ENCODE measurements at regions not wholly inside any gene's neighbourhood (a gene's known extent, or its start where the extent isn't known, plus 50 kb on each side); places are given as distances from the start of the nearest gene placed in this dataset.
"Not testable (repeated sequence)": the region's sequence is repeated elsewhere in the genome, so short reads cannot be mapped to it uniquely, and the experiment has no call there.

- H3K27ac ChIP-seq (ENCODE audit: insufficient read depth, low read depth, low read length, poor library complexity, severe bottlenecking): no peak overlapping the region
- H3K36me3 ChIP-seq (ENCODE audit: control insufficient read depth, insufficient read depth, low read length): no peaks in the 10 kb centered on the region
- no peaks in the 10 kb centered on the region for H3K4me1 ChIP-seq (ENCODE audit: control insufficient read depth, insufficient read depth, low read length)
- H3K4me3 ChIP-seq (ENCODE audit: insufficient read depth, low read depth, low read length): no peak overlapping the region
- WGBS, 2 experiments: 92 to 100% methylated on average over 2 to 3 of the region's 3 CpGs
- no peaks in the 10 kb centered on the region for H3K9me3 ChIP-seq (ENCODE audit: control insufficient read depth, low read length)
- H3K27me3 ChIP-seq (ENCODE audit: control insufficient read depth, insufficient read depth, low read length, poor library complexity, severe bottlenecking): no peaks in the 10 kb centered on the region
Measured at GRCh38 chr16:59973966-59974365, 1239.8 kb upstream of the GOT2 start.

GRCh38 chr16:59971264-59971663 lies 1237.1 kb upstream of the GOT2 start:
- H3K36me3 ChIP-seq (ENCODE audit: control insufficient read depth, insufficient read depth, low read length): no peaks in the 10 kb centered on the region
- no peaks in the 10 kb centered on the region for H3K4me1 ChIP-seq (ENCODE audit: control insufficient read depth, insufficient read depth, low read length)
- WGBS, 2 experiments: 92 to 100% methylated on average over 2 to 3 of the region's 3 CpGs
- H3K27me3 ChIP-seq (ENCODE audit: control insufficient read depth, insufficient read depth, low read length, poor library complexity, severe bottlenecking): no peaks in the 10 kb centered on the region
- no peak overlapping the region for H3K27ac ChIP-seq (ENCODE audit: insufficient read depth, low read depth, low read length, poor library complexity, severe bottlenecking)
- H3K4me3 ChIP-seq (ENCODE audit: insufficient read depth, low read depth, low read length): no peak overlapping the region
- no peaks in the 10 kb centered on the region for H3K9me3 ChIP-seq (ENCODE audit: control insufficient read depth, low read length)

GRCh38 chr16:59964232-59964924 lies 1230.3 kb upstream of the GOT2 start:
- H3K36me3 ChIP-seq (ENCODE audit: control insufficient read depth, insufficient read depth, low read length): no peaks in the 10 kb centered on the region
- H3K27ac ChIP-seq (ENCODE audit: insufficient read depth, low read depth, low read length, poor library complexity, severe bottlenecking): no peak overlapping the region
- no peaks in the 10 kb centered on the region for H3K27me3 ChIP-seq (ENCODE audit: control insufficient read depth, insufficient read depth, low read length, poor library complexity, severe bottlenecking)
- no peaks in the 10 kb centered on the region for H3K9me3 ChIP-seq (ENCODE audit: control insufficient read depth, low read length)
- 92 to 96% methylated on average over 6 of the region's 6 CpGs for WGBS, 2 experiments
- H3K4me1 ChIP-seq (ENCODE audit: control insufficient read depth, insufficient read depth, low read length): no peaks in the 10 kb centered on the region
- H3K4me3 ChIP-seq (ENCODE audit: insufficient read depth, low read depth, low read length): no peak overlapping the region

GRCh38 chr16:59959311-59959710 lies 1225.2 kb upstream of the GOT2 start:
- no peaks in the 10 kb centered on the region for H3K9me3 ChIP-seq (ENCODE audit: control insufficient read depth, low read length)
- no peak overlapping the region for H3K27ac ChIP-seq (ENCODE audit: insufficient read depth, low read depth, low read length, poor library complexity, severe bottlenecking)
- WGBS, 2 experiments: 85 to 100% methylated on average over 3 of the region's 3 CpGs
- no peaks in the 10 kb centered on the region for H3K4me1 ChIP-seq (ENCODE audit: control insufficient read depth, insufficient read depth, low read length)
- no peaks in the 10 kb centered on the region for H3K36me3 ChIP-seq (ENCODE audit: control insufficient read depth, insufficient read depth, low read length)
- H3K4me3 ChIP-seq (ENCODE audit: insufficient read depth, low read depth, low read length): no peak overlapping the region
- no peaks in the 10 kb centered on the region for H3K27me3 ChIP-seq (ENCODE audit: control insufficient read depth, insufficient read depth, low read length, poor library complexity, severe bottlenecking)

GRCh38 chr16:59950431-59950830 lies 1216.3 kb upstream of the GOT2 start:
- 86 to 97% methylated on average over 1 to 2 of the region's 2 CpGs for WGBS, 2 experiments
- no peaks in the 10 kb centered on the region for H3K36me3 ChIP-seq (ENCODE audit: control insufficient read depth, insufficient read depth, low read length)
- no peak overlapping the region for H3K4me3 ChIP-seq (ENCODE audit: insufficient read depth, low read depth, low read length)
- no peaks in the 10 kb centered on the region for H3K27me3 ChIP-seq (ENCODE audit: control insufficient read depth, insufficient read depth, low read length, poor library complexity, severe bottlenecking)
- H3K9me3 ChIP-seq (ENCODE audit: control insufficient read depth, low read length): no peaks in the 10 kb centered on the region
- H3K27ac ChIP-seq (ENCODE audit: insufficient read depth, low read depth, low read length, poor library complexity, severe bottlenecking): no peak overlapping the region
- no peaks in the 10 kb centered on the region for H3K4me1 ChIP-seq (ENCODE audit: control insufficient read depth, insufficient read depth, low read length)

GRCh38 chr16:59944041-59944440 lies 1209.9 kb upstream of the GOT2 start:
- WGBS, 2 experiments: 94% methylated on average over 5 of the region's 5 CpGs
- not testable (repeated sequence) for H3K36me3 ChIP-seq (ENCODE audit: control insufficient read depth, insufficient read depth, low read length); H3K27me3 ChIP-seq (ENCODE audit: control insufficient read depth, insufficient read depth, low read length, poor library complexity, severe bottlenecking); H3K4me3 ChIP-seq (ENCODE audit: insufficient read depth, low read depth, low read length); H3K27ac ChIP-seq (ENCODE audit: insufficient read depth, low read depth, low read length, poor library complexity, severe bottlenecking); H3K9me3 ChIP-seq (ENCODE audit: control insufficient read depth, low read length); H3K4me1 ChIP-seq (ENCODE audit: control insufficient read depth, insufficient read depth, low read length)

GRCh38 chr16:59941594-59941993 lies 1207.5 kb upstream of the GOT2 start:
- no peaks in the 10 kb centered on the region for H3K9me3 ChIP-seq (ENCODE audit: control insufficient read depth, low read length)
- WGBS, 2 experiments: 100% methylated on average over 1 of the region's 4 CpGs
- no peaks in the 10 kb centered on the region for H3K27me3 ChIP-seq (ENCODE audit: control insufficient read depth, insufficient read depth, low read length, poor library complexity, severe bottlenecking)
- H3K36me3 ChIP-seq (ENCODE audit: control insufficient read depth, insufficient read depth, low read length): no peaks in the 10 kb centered on the region
- no peak overlapping the region for H3K4me3 ChIP-seq (ENCODE audit: insufficient read depth, low read depth, low read length)
- H3K4me1 ChIP-seq (ENCODE audit: control insufficient read depth, insufficient read depth, low read length): no peaks in the 10 kb centered on the region
- H3K27ac ChIP-seq (ENCODE audit: insufficient read depth, low read depth, low read length, poor library complexity, severe bottlenecking): no peak overlapping the region

- 91 to 92% methylated on average over 1 of the region's 2 CpGs for WGBS, 2 experiments
- Histone ChIP-seq H3K4me3 (ENCODE audit: insufficient read depth, low read depth, low read length) (no peak overlapping the region), H3K4me1 (ENCODE audit: control insufficient read depth, insufficient read depth, low read length) (no peaks in the 10 kb centered on the region), H3K27ac (ENCODE audit: insufficient read depth, low read depth, low read length, poor library complexity, severe bottlenecking) (no peak overlapping the region), H3K36me3 (ENCODE audit: control insufficient read depth, insufficient read depth, low read length) (no peaks in the 10 kb centered on the region), H3K27me3 (ENCODE audit: control insufficient read depth, insufficient read depth, low read length, poor library complexity, severe bottlenecking) (no peaks in the 10 kb centered on the region), H3K9me3 (ENCODE audit: control insufficient read depth, low read length) (no peaks in the 10 kb centered on the region)
Measured at GRCh38 chr16:59920054-59920453, 1185.9 kb upstream of the GOT2 start.

- WGBS, 2 experiments: 80 to 100% methylated on average over 1 of the region's 1 CpG
- no peak overlapping the region for H3K4me3 ChIP-seq (ENCODE audit: insufficient read depth, low read depth, low read length)
- H3K9me3 ChIP-seq (ENCODE audit: control insufficient read depth, low read length): no peaks in the 10 kb centered on the region
- no peaks in the 10 kb centered on the region for H3K27me3 ChIP-seq (ENCODE audit: control insufficient read depth, insufficient read depth, low read length, poor library complexity, severe bottlenecking)
- H3K36me3 ChIP-seq (ENCODE audit: control insufficient read depth, insufficient read depth, low read length): no peaks in the 10 kb centered on the region
- no peak overlapping the region for H3K27ac ChIP-seq (ENCODE audit: insufficient read depth, low read depth, low read length, poor library complexity, severe bottlenecking)
- no peaks in the 10 kb centered on the region for H3K4me1 ChIP-seq (ENCODE audit: control insufficient read depth, insufficient read depth, low read length)
Measured at GRCh38 chr16:59913666-59914065, 1179.5 kb upstream of the GOT2 start.

- Histone ChIP-seq H3K27me3 (ENCODE audit: control insufficient read depth, insufficient read depth, low read length, poor library complexity, severe bottlenecking) (no peaks in the 10 kb centered on the region), H3K36me3 (ENCODE audit: control insufficient read depth, insufficient read depth, low read length) (no peaks in the 10 kb centered on the region), H3K9me3 (ENCODE audit: control insufficient read depth, low read length) (no peaks in the 10 kb centered on the region), H3K4me1 (ENCODE audit: control insufficient read depth, insufficient read depth, low read length) (peaks cover 9% of the 10 kb centered on the region), H3K27ac (ENCODE audit: insufficient read depth, low read depth, low read length, poor library complexity, severe bottlenecking) (no peak overlapping the region), H3K4me3 (ENCODE audit: insufficient read depth, low read depth, low read length) (no peak overlapping the region)
- 94 to 97% methylated on average over 5 of the region's 5 CpGs for WGBS, 2 experiments
Measured at GRCh38 chr16:59909262-59909661, 1175.1 kb upstream of the GOT2 start.

GRCh38 chr16:59907611-59908010 lies 1173.5 kb upstream of the GOT2 start:
- no peaks in the 10 kb centered on the region for H3K27me3 ChIP-seq (ENCODE audit: control insufficient read depth, insufficient read depth, low read length, poor library complexity, severe bottlenecking)
- no peak overlapping the region for H3K27ac ChIP-seq (ENCODE audit: insufficient read depth, low read depth, low read length, poor library complexity, severe bottlenecking)
- H3K36me3 ChIP-seq (ENCODE audit: control insufficient read depth, insufficient read depth, low read length): no peaks in the 10 kb centered on the region
- 74 to 78% methylated on average over 4 of the region's 4 CpGs for WGBS, 2 experiments
- H3K9me3 ChIP-seq (ENCODE audit: control insufficient read depth, low read length): no peaks in the 10 kb centered on the region
- peaks cover 9% of the 10 kb centered on the region for H3K4me1 ChIP-seq (ENCODE audit: control insufficient read depth, insufficient read depth, low read length)
- H3K4me3 ChIP-seq (ENCODE audit: insufficient read depth, low read depth, low read length): no peak overlapping the region
